OCI-LY1 (cell line): ENCODE measurements at regions not wholly inside any gene's neighbourhood (a gene's known extent, or its start where the extent isn't known, plus 50 kb on each side); places are given as distances from the start of the nearest gene placed in this dataset.

Experiments used
- H2AFZ ChIP-seq: fragments of 200-600 bp; sonication (generic), shearing (Covaris generic); 2 replicates; pipeline ENCODE4 v1.6.0; 2014; ENCODE audit warnings: antibody characterized with exemption, mild to moderate bottlenecking, low read length
- H3F3A ChIP-seq: fragments of 200-600 bp; sonication (generic), shearing (Covaris generic); 2 replicates; pipeline ENCODE4 v1.6.0; 2014; ENCODE audit warnings: mild to moderate bottlenecking, antibody characterized with exemption, low read length, moderate library complexity; ENCODE audit not compliant: insufficient read depth
- H3K27ac ChIP-seq: fragments of 200-600 bp; sonication (generic); 2 replicates; pipeline ENCODE4 v1.5.1; 2014; ENCODE audit warnings: low read length, mixed run types, mild to moderate bottlenecking, low read depth; ENCODE audit not compliant: poor library complexity, severe bottlenecking
- H3K27me3 ChIP-seq: fragments of 200-600 bp; sonication (generic); 2 replicates; pipeline ENCODE4 v1.6.0; 2014; ENCODE audit warnings: antibody characterized with exemption, mild to moderate bottlenecking, low read length, moderate library complexity; ENCODE audit not compliant: insufficient read depth
- H3K36me3 ChIP-seq: fragments of 200-600 bp; sonication (generic); 2 replicates; pipeline ENCODE4 v1.6.1; 2014; ENCODE audit warnings: mild to moderate bottlenecking, antibody characterized with exemption, low read length, moderate library complexity, mixed read lengths; ENCODE audit not compliant: insufficient read depth
- H3K4me1 ChIP-seq: fragments of 200-600 bp; sonication (generic); 2 replicates; pipeline ENCODE4 v1.5.1; 2014; ENCODE audit warnings: mild to moderate bottlenecking, low read length, moderate library complexity; ENCODE audit not compliant: insufficient read depth, severe bottlenecking
- H3K4me2 ChIP-seq: fragments of 200-600 bp; sonication (generic), shearing (Covaris generic); 2 replicates; pipeline ENCODE4 v1.6.1; 2014; ENCODE audit warnings: low read length
- H3K4me3 ChIP-seq: fragments of 200-600 bp; sonication (generic); 2 replicates; pipeline ENCODE4 v1.5.1; 2014; ENCODE audit warnings: low read length, low read depth, mild to moderate bottlenecking, mixed read lengths; ENCODE audit not compliant: poor library complexity, severe bottlenecking
- H3K79me2 ChIP-seq: fragments of 200-600 bp; shearing (Covaris generic); 2 replicates; pipeline ENCODE4 v1.6.1; 2016; ENCODE audit warnings: mixed run types, low read length, mixed read lengths; ENCODE audit not compliant: insufficient read depth
- H3K9ac ChIP-seq: fragments of 200-600 bp; sonication (generic), shearing (Covaris generic); 2 replicates; pipeline ENCODE4 v1.6.1; 2014; ENCODE audit warnings: mild to moderate bottlenecking, low read length, mixed read lengths
- H3K9me2 ChIP-seq: fragments of 200-600 bp; sonication (generic), shearing (Covaris generic); 2 replicates; pipeline ENCODE4 v1.6.1; 2014; ENCODE audit warnings: low read depth, mild to moderate bottlenecking, low read length, mixed read lengths
- H3K9me3 ChIP-seq: fragments of 200-600 bp; shearing (Covaris generic); 2 replicates; pipeline ENCODE4 v1.6.1; 2014; ENCODE audit warnings: low read length, mixed read lengths
- H4K20me1 ChIP-seq: fragments of 200-600 bp; sonication (generic), shearing (Covaris generic); 2 replicates; pipeline ENCODE4 v1.6.0; 2016; ENCODE audit warnings: mild to moderate bottlenecking, low read length; ENCODE audit not compliant: insufficient read depth
- EZH2 ChIP-seq: fragments of 200-600 bp; sonication (generic), shearing (Covaris generic); IDR thresholded peaks from 2 replicates; pipeline ENCODE4 v1.8.0; 2017; ENCODE audit warnings: borderline replicate concordance, mixed run types, mild to moderate bottlenecking, antibody characterized with exemption, low read length, moderate library complexity, mixed read lengths
- TF ChIP-seq, protein P1 (sequence below): fragments of 200-600 bp; sonication (generic), shearing (Covaris generic); IDR thresholded peaks from 2 replicates; pipeline ENCODE4 v1.5.1; 2017; ENCODE audit warnings: mild to moderate bottlenecking, antibody characterized with exemption, low read length, moderate library complexity, mixed read lengths

DNA sequence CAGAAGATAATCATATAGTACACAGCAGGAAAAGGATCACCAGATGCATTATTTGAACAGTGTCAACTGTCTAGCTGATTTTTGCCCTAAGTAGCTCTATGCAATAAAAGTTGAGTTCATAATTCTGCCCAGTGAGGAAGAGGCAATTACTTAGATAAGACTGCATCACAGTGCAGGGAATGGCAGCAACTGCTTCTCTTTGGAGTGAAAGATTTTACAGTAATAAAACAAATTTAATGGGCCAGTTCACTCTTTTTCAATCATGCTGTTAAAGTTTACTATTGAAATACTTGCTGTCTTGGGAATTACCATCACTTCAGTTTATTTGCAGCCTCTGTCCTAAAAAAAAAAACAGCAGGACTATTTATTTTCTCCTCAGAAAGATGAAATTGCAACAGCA, 907.9 kb downstream of the ANKRD7 start:
- H3K9me2 ChIP-seq = no peaks in the 10 kb centered on the region
- H4K20me1 ChIP-seq = no peaks in the 10 kb centered on the region; the same call in 1 of the 2 replicates
- no peaks in the 10 kb centered on the region for H3K4me1 ChIP-seq
- no peaks in the 10 kb centered on the region for H3K79me2 ChIP-seq
- no peak overlapping the region for H3K27ac ChIP-seq
- no peaks in the 10 kb centered on the region for H3K9me3 ChIP-seq
- TF ChIP-seq, protein P1, sequence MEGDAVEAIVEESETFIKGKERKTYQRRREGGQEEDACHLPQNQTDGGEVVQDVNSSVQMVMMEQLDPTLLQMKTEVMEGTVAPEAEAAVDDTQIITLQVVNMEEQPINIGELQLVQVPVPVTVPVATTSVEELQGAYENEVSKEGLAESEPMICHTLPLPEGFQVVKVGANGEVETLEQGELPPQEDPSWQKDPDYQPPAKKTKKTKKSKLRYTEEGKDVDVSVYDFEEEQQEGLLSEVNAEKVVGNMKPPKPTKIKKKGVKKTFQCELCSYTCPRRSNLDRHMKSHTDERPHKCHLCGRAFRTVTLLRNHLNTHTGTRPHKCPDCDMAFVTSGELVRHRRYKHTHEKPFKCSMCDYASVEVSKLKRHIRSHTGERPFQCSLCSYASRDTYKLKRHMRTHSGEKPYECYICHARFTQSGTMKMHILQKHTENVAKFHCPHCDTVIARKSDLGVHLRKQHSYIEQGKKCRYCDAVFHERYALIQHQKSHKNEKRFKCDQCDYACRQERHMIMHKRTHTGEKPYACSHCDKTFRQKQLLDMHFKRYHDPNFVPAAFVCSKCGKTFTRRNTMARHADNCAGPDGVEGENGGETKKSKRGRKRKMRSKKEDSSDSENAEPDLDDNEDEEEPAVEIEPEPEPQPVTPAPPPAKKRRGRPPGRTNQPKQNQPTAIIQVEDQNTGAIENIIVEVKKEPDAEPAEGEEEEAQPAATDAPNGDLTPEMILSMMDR = no peak
- TF ChIP-seq EZH2 = no peak
- H3K4me2 ChIP-seq = no peak overlapping the region
- H3K36me3 ChIP-seq = no peaks in the 10 kb centered on the region
- H3K9ac ChIP-seq = no peak overlapping the region
- no peaks in the 10 kb centered on the region for H3F3A ChIP-seq
- H3K27me3 ChIP-seq = no peaks in the 10 kb centered on the region
- H3K4me3 ChIP-seq = no peak overlapping the region
- no peak overlapping the region for H2AFZ ChIP-seq

DNA sequence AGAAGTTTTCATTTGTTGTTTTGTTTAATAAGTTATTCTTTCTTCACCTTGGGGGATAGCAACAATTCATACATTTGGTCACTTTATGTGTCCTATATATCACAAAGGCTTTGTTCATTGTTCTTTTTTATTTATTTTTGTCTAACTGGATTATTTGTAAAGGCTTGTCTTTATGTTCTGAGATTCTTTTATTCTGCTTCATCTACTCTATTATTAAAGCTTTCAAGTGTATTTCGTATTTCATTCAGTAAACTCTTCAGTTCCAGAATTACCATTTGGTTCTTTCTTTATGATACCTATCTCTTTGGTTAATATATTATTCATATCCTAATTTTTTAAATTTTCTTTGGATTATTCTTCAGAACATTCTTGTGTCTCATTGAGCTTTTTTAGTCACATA, 942.9 kb downstream of the ANKRD7 start:
- TF ChIP-seq, protein P1 = no peak
- no peak for TF ChIP-seq EZH2
- Histone ChIP-seq H3K4me1 (no peaks in the 10 kb centered on the region), H3K79me2 (no peaks in the 10 kb centered on the region), H3K4me3 (no peak overlapping the region), H3K27ac (no peak overlapping the region), H3F3A (no peaks in the 10 kb centered on the region), H3K27me3 (no peaks in the 10 kb centered on the region), H3K9me2 (no peaks in the 10 kb centered on the region; the same call in 1 of the 2 replicates), H4K20me1 (no peaks in the 10 kb centered on the region), H3K4me2 (no peak overlapping the region), H3K36me3 (no peaks in the 10 kb centered on the region), H2AFZ (no peak overlapping the region), H3K9ac (no peak overlapping the region), H3K9me3 (peaks cover 13% of the 10 kb centered on the region; the same call in 1 of the 2 replicates)

DNA sequence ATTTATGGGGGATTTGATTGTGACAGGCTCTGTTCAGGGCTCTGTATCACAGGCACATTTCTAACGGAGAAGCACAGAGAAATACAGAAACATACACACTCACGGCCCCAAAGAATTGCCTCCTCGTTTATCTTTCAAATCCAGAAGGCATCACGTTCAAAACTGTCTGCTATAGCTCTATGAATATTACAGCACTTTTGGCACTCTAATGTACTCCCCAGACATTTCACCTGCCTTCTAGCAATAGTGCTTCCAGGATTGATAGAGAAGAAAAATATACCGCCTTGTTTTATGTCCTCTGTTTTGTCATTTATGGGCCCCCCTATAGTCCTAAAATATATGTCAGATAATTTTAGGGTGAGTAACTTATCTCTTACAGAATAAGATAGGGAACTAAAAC, 947.5 kb downstream of the ANKRD7 start:
- H3K36me3 ChIP-seq = no peaks in the 10 kb centered on the region
- H3K9ac ChIP-seq = no peak overlapping the region
- no peaks in the 10 kb centered on the region for H3K79me2 ChIP-seq
- no peak overlapping the region for H2AFZ ChIP-seq
- H3K4me3 ChIP-seq = no peak overlapping the region
- TF ChIP-seq, protein P1 = no peak
- no peak for TF ChIP-seq EZH2
- H3K9me2 ChIP-seq = no peaks in the 10 kb centered on the region
- no peak overlapping the region for H3K27ac ChIP-seq
- no peaks in the 10 kb centered on the region for H4K20me1 ChIP-seq
- H3F3A ChIP-seq = no peaks in the 10 kb centered on the region
- H3K4me1 ChIP-seq = no peaks in the 10 kb centered on the region
- peaks cover 8% of the 10 kb centered on the region; the same call in 1 of the 2 replicates for H3K9me3 ChIP-seq
- no peak overlapping the region for H3K4me2 ChIP-seq
- no peaks in the 10 kb centered on the region for H3K27me3 ChIP-seq
